GM23338 (cell line): ENCODE measurements at regions not wholly inside any gene's neighbourhood (a gene's known extent, or its start where the extent isn't known, plus 50 kb on each side); places are given as distances from the start of the nearest gene placed in this dataset.

Experiments used
- ATAC-seq: fragments of 200-7000 bp; cut with Tn5 transposase; 3 replicates; pipeline ENCODE4 v1.9.1; 2020
- DNase-seq: peaks from one replicate; pipeline ENCODE4 v3.0.0-alpha.2; 2015; ENCODE audit warnings: low spot score
- H2AFZ ChIP-seq: fragments of 200-600 bp; sonication (generic); 2 replicates; pipeline ENCODE4 v1.8.0; 2016; ENCODE audit warnings: antibody characterized with exemption, mild to moderate bottlenecking, moderate library complexity
- H3F3A ChIP-seq: fragments of 200-600 bp; sonication (generic); replicated peaks from 2 replicates; pipeline ENCODE4 v1.8.0; 2017; ENCODE audit warnings: antibody characterized with exemption, mixed run types, low read depth
- H3K27ac ChIP-seq: fragments of 200-600 bp; sonication (generic); 2 replicates; pipeline ENCODE4 v1.6.1; 2016; ENCODE audit warnings: low read depth
- H3K27me3 ChIP-seq: fragments of 200-600 bp; sonication (generic); 2 replicates; pipeline ENCODE4 v1.8.0; 2016; ENCODE audit warnings: mild to moderate bottlenecking, mixed run types, moderate library complexity; ENCODE audit not compliant: insufficient read depth
- H3K36me3 ChIP-seq: fragments of 200-600 bp; sonication (generic); 2 replicates; pipeline ENCODE4 v1.8.0; 2016; ENCODE audit warnings: mild to moderate bottlenecking; ENCODE audit not compliant: insufficient read depth
- H3K4me1 ChIP-seq: fragments of 200-600 bp; sonication (generic); 2 replicates; pipeline ENCODE4 v1.8.0; 2016; ENCODE audit warnings: mild to moderate bottlenecking, moderate library complexity; ENCODE audit not compliant: insufficient read depth
- H3K4me2 ChIP-seq: fragments of 200-600 bp; sonication (generic); 2 replicates; pipeline ENCODE4 v1.7.1; 2017; ENCODE audit warnings: mixed run types
- H3K4me3 ChIP-seq: fragments of 200-600 bp; sonication (generic); 2 replicates; pipeline ENCODE4 v1.6.1; 2016; ENCODE audit warnings: mixed run types
- H3K79me2 ChIP-seq: fragments of 200-600 bp; sonication (generic); replicated peaks from 2 replicates; pipeline ENCODE4 v1.8.0; 2017; ENCODE audit warnings: mild to moderate bottlenecking; ENCODE audit not compliant: insufficient read depth
- H3K9me2 ChIP-seq: fragments of 200-600 bp; sonication (generic); 2 replicates; pipeline ENCODE4 v1.8.0; 2017; ENCODE audit not compliant: insufficient read depth
- H4K20me1 ChIP-seq: fragments of 200-600 bp; sonication (generic); replicated peaks from 2 replicates; pipeline ENCODE4 v1.8.0; 2017; ENCODE audit warnings: mild to moderate bottlenecking; ENCODE audit not compliant: insufficient read depth
- H3K27ac Mint-ChIP-seq: 2 replicates; pipeline ENCODE4 v1.8.0; 2020; ENCODE audit warnings: inconsistent platforms, mild to moderate bottlenecking, moderate library complexity, mixed read lengths
- H3K27me3 Mint-ChIP-seq: 3 replicates; pipeline ENCODE4 v1.8.0; 2022; ENCODE audit warnings: low read depth, mild to moderate bottlenecking, moderate library complexity, mixed read lengths, inconsistent platforms; ENCODE audit not compliant: insufficient read depth, poor library complexity
- H3K36me3 Mint-ChIP-seq: 3 replicates; pipeline ENCODE4 v1.8.0; 2021; ENCODE audit warnings: low read depth, mild to moderate bottlenecking, inconsistent platforms, moderate library complexity, mixed read lengths
- H3K4me1 Mint-ChIP-seq: 3 replicates; pipeline ENCODE4 v1.8.0; 2020; ENCODE audit warnings: mild to moderate bottlenecking, inconsistent platforms, mixed read lengths
- H3K4me3 Mint-ChIP-seq: 3 replicates; pipeline ENCODE4 v1.8.0; 2021; ENCODE audit warnings: moderate library complexity, mild to moderate bottlenecking, inconsistent platforms, mixed read lengths
- H3K9me3 Mint-ChIP-seq: 3 replicates; pipeline ENCODE4 v1.8.0; 2020; ENCODE audit warnings: moderate library complexity, mild to moderate bottlenecking, inconsistent platforms, mixed read lengths
- CREB1 ChIP-seq: fragments of 250-450 bp; sonication (Bioruptor Pico); IDR thresholded peaks from 2 replicates; pipeline ENCODE4 v1.5.0; 2020; ENCODE audit warnings: low read depth, mild to moderate bottlenecking, moderate library complexity
- EZH2phosphoT487 ChIP-seq: fragments of 200-600 bp; sonication (generic); IDR thresholded peaks from one replicate; pipeline ENCODE4 v1.8.1; 2018; ENCODE audit warnings: antibody characterized with exemption; ENCODE audit not compliant: unreplicated experiment
- JUNB ChIP-seq: IDR thresholded peaks from one replicate; pipeline ENCODE4 v1.6.1; 2016; ENCODE audit warnings: antibody characterized with exemption; ENCODE audit not compliant: unreplicated experiment
- NANOG ChIP-seq: IDR thresholded peaks from 2 replicates; pipeline ENCODE4 v1.6.1; 2016; ENCODE audit warnings: antibody characterized with exemption, borderline replicate concordance
- POLR2AphosphoS5 ChIP-seq: IDR thresholded peaks from 2 replicates; pipeline ENCODE4 v1.6.1; 2016; ENCODE audit warnings: antibody characterized with exemption, low read depth
- STAT1 ChIP-seq: IDR thresholded peaks from one replicate; pipeline ENCODE4 v1.6.1; 2016; ENCODE audit warnings: antibody characterized with exemption; ENCODE audit not compliant: unreplicated experiment
- ZNF331 ChIP-seq: fragments of 250-450 bp; sonication (Bioruptor Pico); IDR thresholded peaks from 2 replicates; pipeline ENCODE4 v1.5.0; 2020; ENCODE audit warnings: low read depth, mild to moderate bottlenecking, moderate library complexity
- TF ChIP-seq, protein P1 (sequence below): IDR thresholded peaks from 2 replicates; pipeline ENCODE4 v1.6.1; 2016; ENCODE audit warnings: antibody characterized with exemption
- TF ChIP-seq, protein P2 (sequence below), 2 experiments: fragments of 200-600 bp in 1 of 2; sonication (generic) in 1 of 2; conservative IDR thresholded peaks; 2 replicates each; pipeline versions ENCODE4 v1.5.1 to v1.6.1; 2016 to 2017; ENCODE audit warnings: antibody characterized with exemption in 2 of 2, low read depth in 2 of 2, mild to moderate bottlenecking in 2 of 2, moderate library complexity in 1 of 2

DNA sequence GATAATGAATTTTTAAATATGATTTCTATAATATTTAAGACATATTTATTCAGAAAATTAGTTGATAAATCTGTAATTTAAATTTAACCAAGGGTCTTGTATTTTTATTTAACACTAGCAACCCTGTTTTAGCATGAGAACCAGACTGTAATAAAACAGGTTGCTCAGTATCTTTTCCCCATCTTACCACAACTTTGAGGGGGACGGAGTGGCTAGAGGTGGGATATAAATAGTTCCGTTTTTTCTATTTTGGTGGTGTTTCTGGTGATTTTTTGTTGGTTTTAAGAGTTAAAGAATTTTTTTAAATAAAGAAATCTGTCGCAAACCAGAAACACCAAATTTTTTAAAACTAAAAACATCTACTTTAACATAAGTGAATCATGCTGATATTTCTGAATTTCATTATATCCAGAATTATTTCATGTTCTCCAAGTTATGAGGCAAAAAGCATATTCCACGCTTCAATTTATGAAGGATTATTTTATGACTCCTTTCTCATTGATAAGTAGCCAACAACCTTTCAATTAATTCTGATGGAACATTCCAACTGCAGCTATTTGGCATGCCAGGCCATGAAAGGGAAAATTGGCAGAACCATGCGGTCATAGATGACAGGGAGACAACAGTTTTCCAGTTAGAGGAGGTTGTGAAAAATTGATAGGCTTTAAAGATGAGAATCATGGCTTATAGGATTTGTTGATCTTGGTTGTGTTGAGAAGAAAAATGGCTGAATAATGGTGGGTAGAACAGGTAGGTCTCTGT lies 151.9 kb upstream of the CARMIL1 start:
- Histone ChIP-seq H3K27ac (no peak overlapping the region), H3K4me3 (no peak overlapping the region), H2AFZ (peak overlapping the region; percentile 80), H3K36me3 (no peaks in the 10 kb centered on the region; the same call in 1 of the 2 replicates), H3K9me2 (0 out of 2 replicates have a peak, but pooled peaks cover 8% of the 10 kb centered on the region), H3K4me1 (peaks cover 25% of the 10 kb centered on the region), H3K27me3 (no peaks in the 10 kb centered on the region), H3K4me2 (no peak overlapping the region), H3K79me2 (no peaks in the 10 kb centered on the region), H3F3A (no peaks in the 10 kb centered on the region), H4K20me1 (no peaks in the 10 kb centered on the region)
- Mint-ChIP-seq H3K27me3 (peaks cover 3% of the 10 kb centered on the region), H3K4me3 (no peak overlapping the region), H3K9me3 (peaks cover 20% of the 10 kb centered on the region), H3K27ac (no peak overlapping the region), H3K4me1 (peaks cover 22% of the 10 kb centered on the region), H3K36me3 (peaks cover 23% of the 10 kb centered on the region; the same call in 2 of the 3 replicates)
- no peak for ATAC-seq
- no peak for TF ChIP-seq EZH2phosphoT487
- TF ChIP-seq, protein P1, sequence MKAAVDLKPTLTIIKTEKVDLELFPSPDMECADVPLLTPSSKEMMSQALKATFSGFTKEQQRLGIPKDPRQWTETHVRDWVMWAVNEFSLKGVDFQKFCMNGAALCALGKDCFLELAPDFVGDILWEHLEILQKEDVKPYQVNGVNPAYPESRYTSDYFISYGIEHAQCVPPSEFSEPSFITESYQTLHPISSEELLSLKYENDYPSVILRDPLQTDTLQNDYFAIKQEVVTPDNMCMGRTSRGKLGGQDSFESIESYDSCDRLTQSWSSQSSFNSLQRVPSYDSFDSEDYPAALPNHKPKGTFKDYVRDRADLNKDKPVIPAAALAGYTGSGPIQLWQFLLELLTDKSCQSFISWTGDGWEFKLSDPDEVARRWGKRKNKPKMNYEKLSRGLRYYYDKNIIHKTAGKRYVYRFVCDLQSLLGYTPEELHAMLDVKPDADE, result no peak
- no peak for TF ChIP-seq JUNB
- TF ChIP-seq NANOG, result no peak
- no peak for TF ChIP-seq CREB1 (CRISPR knock-in tag)
- TF ChIP-seq, protein P2, sequence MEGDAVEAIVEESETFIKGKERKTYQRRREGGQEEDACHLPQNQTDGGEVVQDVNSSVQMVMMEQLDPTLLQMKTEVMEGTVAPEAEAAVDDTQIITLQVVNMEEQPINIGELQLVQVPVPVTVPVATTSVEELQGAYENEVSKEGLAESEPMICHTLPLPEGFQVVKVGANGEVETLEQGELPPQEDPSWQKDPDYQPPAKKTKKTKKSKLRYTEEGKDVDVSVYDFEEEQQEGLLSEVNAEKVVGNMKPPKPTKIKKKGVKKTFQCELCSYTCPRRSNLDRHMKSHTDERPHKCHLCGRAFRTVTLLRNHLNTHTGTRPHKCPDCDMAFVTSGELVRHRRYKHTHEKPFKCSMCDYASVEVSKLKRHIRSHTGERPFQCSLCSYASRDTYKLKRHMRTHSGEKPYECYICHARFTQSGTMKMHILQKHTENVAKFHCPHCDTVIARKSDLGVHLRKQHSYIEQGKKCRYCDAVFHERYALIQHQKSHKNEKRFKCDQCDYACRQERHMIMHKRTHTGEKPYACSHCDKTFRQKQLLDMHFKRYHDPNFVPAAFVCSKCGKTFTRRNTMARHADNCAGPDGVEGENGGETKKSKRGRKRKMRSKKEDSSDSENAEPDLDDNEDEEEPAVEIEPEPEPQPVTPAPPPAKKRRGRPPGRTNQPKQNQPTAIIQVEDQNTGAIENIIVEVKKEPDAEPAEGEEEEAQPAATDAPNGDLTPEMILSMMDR (conservative IDR thresholded peaks at IDR 0.05; ENCODE audit: low read depth in 2 of 2), result no peak
- no peak for DNase-seq

DNA sequence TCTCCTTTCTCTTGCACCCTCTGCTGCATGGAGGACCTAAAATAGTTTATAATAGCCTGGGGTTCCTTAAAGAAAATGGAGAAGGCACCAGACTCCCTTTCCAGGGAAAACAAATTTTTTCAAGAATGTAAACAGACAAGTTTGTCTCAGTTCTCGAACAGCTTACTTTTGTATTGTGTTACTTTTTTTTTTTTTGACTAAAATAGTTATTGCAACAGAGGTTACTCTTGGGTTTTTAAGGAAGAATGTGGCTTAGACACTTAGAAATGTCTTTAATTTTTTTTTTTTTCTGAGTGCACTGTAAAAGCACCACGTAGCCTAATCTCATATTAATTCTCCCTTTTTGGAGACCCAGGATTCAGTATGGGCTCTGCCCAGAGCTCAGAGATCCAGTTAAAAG lies 148.7 kb upstream of the CARMIL1 start:
- H3K36me3 ChIP-seq, result peaks cover 23% of the 10 kb centered on the region; the same call in 1 of the 2 replicates
- Mint-ChIP-seq H3K4me3 (no peak overlapping the region), H3K9me3 (peaks cover 46% of the 10 kb centered on the region), H3K27me3 (peaks cover 3% of the 10 kb centered on the region), H3K36me3 (peaks cover 39% of the 10 kb centered on the region), H3K27ac (no peak overlapping the region), H3K4me1 (peaks cover 22% of the 10 kb centered on the region)
- H3K79me2 ChIP-seq, result no peaks in the 10 kb centered on the region
- H3K27me3 ChIP-seq, result no peaks in the 10 kb centered on the region
- no peak overlapping the region for H2AFZ ChIP-seq
- no peak for DNase-seq
- no peak overlapping the region for H3K4me3 ChIP-seq
- no peaks in the 10 kb centered on the region for H3F3A ChIP-seq
- TF ChIP-seq POLR2AphosphoS5, result no peak
- TF ChIP-seq ZNF331, result no peak
- no peak for TF ChIP-seq CREB1 (CRISPR knock-in tag)
- TF ChIP-seq STAT1, result no peak
- H3K4me1 ChIP-seq, result peaks cover 25% of the 10 kb centered on the region
- ATAC-seq, result no peak
- no peak overlapping the region for H3K27ac ChIP-seq
- no peaks in the 10 kb centered on the region; the same call in 1 of the 2 replicates for H3K9me2 ChIP-seq
- no peak overlapping the region for H3K4me2 ChIP-seq
- no peaks in the 10 kb centered on the region for H4K20me1 ChIP-seq
